H1 (cell line): ENCODE measurements at regions not wholly inside any gene's neighbourhood (a gene's known extent, or its start where the extent isn't known, plus 50 kb on each side); places are given as distances from the start of the nearest gene placed in this dataset.

Experiments used
- CTCF ChIA-PET: fragments of 300-600 bp; sonication (Branson Sonifier 250); formaldehyde crosslinking; loops from one replicate; lab custom pipeline; 2021; ENCODE audit not compliant: partially characterized antibody; lab: Charles Lee
- POLR2A ChIA-PET: fragments of 300-600 bp; sonication (Branson Sonifier 250); formaldehyde crosslinking; loops from one replicate; lab custom pipeline; 2021; ENCODE audit warnings: inconsistent platforms; ENCODE audit not compliant: partially characterized antibody; lab: Charles Lee
- DNase-seq, 2 experiments: peaks; one replicate each; pipeline versions ENCODE4 v3.0.0 to v3.0.0-alpha.2; 2010 to 2022; ENCODE audit warnings: low spot score in 2 of 2, low read depth in 1 of 2, mixed read lengths in 1 of 2
- FAIRE-seq: peaks from 2 replicates; lab custom pipeline; 2011; peaks lifted over from hg19 to GRCh38; lab: Jason Lieb, UNC
- H2AFZ ChIP-seq: 2 replicates; pipeline ENCODE4 v1.8.1; 2012; ENCODE audit warnings: low read length, inconsistent platforms
- H2AK5ac ChIP-seq: 2 replicates; pipeline ENCODE4 v1.6.1; 2013; ENCODE audit warnings: low read depth, low read length
- H2BK120ac ChIP-seq: replicated peaks from 2 replicates; pipeline ENCODE3; 2013; ENCODE audit warnings: low read depth, low read length, inconsistent platforms
- H2BK12ac ChIP-seq: 2 replicates; pipeline ENCODE4 v1.6.1; 2013; ENCODE audit warnings: low read depth, low read length
- H2BK15ac ChIP-seq: 2 replicates; pipeline ENCODE4 v1.6.1; 2013; ENCODE audit warnings: low read length
- H2BK20ac ChIP-seq: 2 replicates; pipeline ENCODE4 v1.6.1; 2013; ENCODE audit warnings: low read length
- H2BK5ac ChIP-seq: 2 replicates; pipeline ENCODE4 v1.6.1; 2013; ENCODE audit warnings: low read depth, low read length
- H3K14ac ChIP-seq: 2 replicates; pipeline ENCODE4 v1.6.1; 2013; ENCODE audit warnings: inconsistent platforms; ENCODE audit not compliant: insufficient read length
- H3K18ac ChIP-seq: 2 replicates; pipeline ENCODE4 v1.6.1; 2013; ENCODE audit warnings: low read length; ENCODE audit errors: extremely low read depth
- H3K23ac ChIP-seq: 2 replicates; pipeline ENCODE4 v1.6.1; 2013; ENCODE audit warnings: inconsistent platforms; ENCODE audit not compliant: insufficient read length
- H3K23me2 ChIP-seq: 2 replicates; pipeline ENCODE4 v1.6.1; 2013; ENCODE audit warnings: low read depth, low read length
- H3K27ac ChIP-seq: 2 replicates; pipeline ENCODE4 v1.6.1; 2011; ENCODE audit warnings: low read depth, low read length, inconsistent platforms
- H3K27me3 ChIP-seq, 4 experiments: replicated peaks in 1 of 4; 1 replicate in 1 of 4; 2 replicates in 3 of 4; pipeline versions ENCODE4 v1.6.1 to v1.8.1; 2011 to 2013; ENCODE audit warnings: low read length in 3 of 4, mild to moderate bottlenecking in 3 of 4, inconsistent platforms in 2 of 4, mixed read lengths in 2 of 4, moderate library complexity in 1 of 4; ENCODE audit not compliant: control insufficient read depth in 3 of 4, insufficient read depth in 3 of 4; ENCODE audit errors: extremely low read depth in 1 of 4
- H3K36me3 ChIP-seq, 4 experiments: 2 replicates each; pipeline versions ENCODE4 v1.6.1 to v1.8.1; 2011 to 2013; ENCODE audit warnings: mild to moderate bottlenecking in 4 of 4, low read length in 3 of 4, moderate library complexity in 2 of 4, control low read depth in 1 of 4, inconsistent platforms in 1 of 4; ENCODE audit not compliant: insufficient read depth in 4 of 4, control insufficient read depth in 2 of 4
- H3K4ac ChIP-seq: replicated peaks from 2 replicates; pipeline ENCODE3; 2013; ENCODE audit warnings: low read length, low read depth, mixed read lengths, inconsistent platforms; ENCODE audit not compliant: insufficient read length
- H3K4me1 ChIP-seq, 4 experiments: replicated peaks in 1 of 4; 1 replicate in 1 of 4; 2 replicates in 3 of 4; pipeline versions ENCODE4 v1.6.1 to v1.8.1; 2011 to 2013; ENCODE audit warnings: low read length in 3 of 4, inconsistent platforms in 2 of 4, mixed read lengths in 1 of 4; ENCODE audit not compliant: insufficient read depth in 4 of 4, control insufficient read depth in 3 of 4
- H3K4me2 ChIP-seq, 2 experiments: 2 replicates each; pipeline versions ENCODE4 v1.6.1 to v1.8.1; 2011 to 2013; ENCODE audit warnings: low read depth in 2 of 2, low read length in 2 of 2, control low read depth in 1 of 2, inconsistent platforms in 1 of 2, mild to moderate bottlenecking in 1 of 2; ENCODE audit not compliant: insufficient read depth in 1 of 2
- H3K4me3 ChIP-seq, 4 experiments: fragments of 200-600, 300-600 bp in 1 of 4; sonication (generic), shearing (Covaris generic), sonication (Bioruptor Twin) in 1 of 4; 2 replicates each; pipeline versions ENCODE4 v1.5.1 to v1.8.1; 2011 to 2016; ENCODE audit warnings: low read length in 4 of 4, low read depth in 3 of 4, control low read depth in 2 of 4, inconsistent platforms in 2 of 4, mild to moderate bottlenecking in 2 of 4, mixed read lengths in 1 of 4, moderate library complexity in 1 of 4; ENCODE audit not compliant: insufficient read depth in 2 of 4; ENCODE audit errors: extremely low read depth in 1 of 4
- H3K56ac ChIP-seq: replicated peaks from 2 replicates; pipeline ENCODE3; 2013; ENCODE audit warnings: low read depth, mild to moderate bottlenecking, mixed read lengths, low read length, inconsistent platforms; ENCODE audit not compliant: insufficient read length
- H3K79me1 ChIP-seq: 2 replicates; pipeline ENCODE4 v1.6.1; 2013; ENCODE audit warnings: low read depth, low read length, control low read depth
- H3K79me2 ChIP-seq, 2 experiments: 2 replicates each; pipeline versions ENCODE4 v1.6.1 to v1.8.1; 2012 to 2013; ENCODE audit warnings: low read length in 2 of 2, mild to moderate bottlenecking in 2 of 2, inconsistent platforms in 1 of 2; ENCODE audit not compliant: insufficient read depth in 2 of 2, control insufficient read depth in 1 of 2
- H3K9ac ChIP-seq, 4 experiments: replicated peaks in 1 of 4; 1 replicate in 1 of 4; 2 replicates in 3 of 4; pipeline versions ENCODE4 v1.6.1 to v1.8.1; 2011 to 2013; ENCODE audit warnings: low read depth in 3 of 4, low read length in 3 of 4, control low read depth in 2 of 4, mild to moderate bottlenecking in 2 of 4, moderate library complexity in 2 of 4, inconsistent platforms in 1 of 4; ENCODE audit errors: extremely low read depth in 1 of 4
- H3K9me3 ChIP-seq, 2 experiments: 2 replicates each; pipeline versions ENCODE4 v1.6.1 to v1.8.1; 2012 to 2013; ENCODE audit warnings: mild to moderate bottlenecking in 2 of 2, moderate library complexity in 2 of 2, control low read depth in 1 of 2, inconsistent platforms in 1 of 2, low read depth in 1 of 2, low read length in 1 of 2, mixed read lengths in 1 of 2; ENCODE audit not compliant: insufficient read depth in 2 of 2
- H4K20me1 ChIP-seq, 2 experiments: replicated peaks in 1 of 2; 2 replicates each; pipeline versions ENCODE3 to v1.8.1; 2011 to 2013; ENCODE audit warnings: inconsistent platforms in 2 of 2, low read length in 2 of 2, mild to moderate bottlenecking in 1 of 2; ENCODE audit not compliant: insufficient read depth in 2 of 2, control insufficient read depth in 1 of 2
- H4K5ac ChIP-seq: 2 replicates; pipeline ENCODE4 v1.6.1; 2013; ENCODE audit warnings: low read length, low read depth, mixed read lengths, inconsistent platforms; ENCODE audit not compliant: insufficient read length
- H4K8ac ChIP-seq: 2 replicates; pipeline ENCODE4 v1.8.0; 2013; ENCODE audit warnings: mild to moderate bottlenecking, moderate library complexity, low read length, inconsistent platforms; ENCODE audit not compliant: insufficient read depth; ENCODE audit errors: extremely low read depth
- H4K91ac ChIP-seq: replicated peaks from 2 replicates; pipeline ENCODE3; 2013; ENCODE audit warnings: low read length, mixed read lengths, inconsistent platforms; ENCODE audit not compliant: insufficient read length
- POLR2AphosphoS5 ChIP-seq: IDR thresholded peaks from 2 replicates; pipeline ENCODE4 v1.6.1; 2011; ENCODE audit warnings: low read depth, low read length
- RAD21 ChIP-seq, 2 experiments: IDR thresholded peaks in 1 of 2; conservative IDR thresholded peaks in 1 of 2; 2 replicates each; pipeline ENCODE4 v1.6.1; 2011; ENCODE audit warnings: low read depth in 2 of 2, low read length in 2 of 2, improper control_type of control experiment in 1 of 2, inconsistent platforms in 1 of 2, mild to moderate bottlenecking in 1 of 2, moderate library complexity in 1 of 2
- WGBS, 2 experiments: shearing (Covaris generic) in 1 of 2; methylation state at CpG; one replicate each; pipeline versions ENCODE4 v1.1.6 to v1.1.7; 2013 to 2015; ENCODE audit warnings: low lambda C conversion rate in 2 of 2, mixed read lengths in 2 of 2, inconsistent platforms in 1 of 2, low coverage in 1 of 2, missing lambda C conversion rate in 1 of 2; ENCODE audit not compliant: insufficient replicate concordance in 2 of 2, insufficient coverage in 1 of 2, insufficient read length in 1 of 2; ENCODE audit errors: extremely low coverage in 1 of 2, missing lambda C conversion rate in 1 of 2; 5-methylcytosine and 5-hydroxymethylcytosine counted together
- TF ChIP-seq, protein P1 (sequence below), 3 experiments: IDR thresholded peaks; 1 replicate in 2 of 3; 2 replicates in 1 of 3; pipeline versions ENCODE4 v1.5.1 to v1.6.1; 2011; ENCODE audit warnings: low read length in 3 of 3, mild to moderate bottlenecking in 3 of 3, inconsistent platforms in 2 of 3, low read depth in 1 of 3, moderate library complexity in 1 of 3; ENCODE audit not compliant: insufficient read depth in 1 of 3; ENCODE audit errors: control extremely low read depth in 1 of 3

DNA sequence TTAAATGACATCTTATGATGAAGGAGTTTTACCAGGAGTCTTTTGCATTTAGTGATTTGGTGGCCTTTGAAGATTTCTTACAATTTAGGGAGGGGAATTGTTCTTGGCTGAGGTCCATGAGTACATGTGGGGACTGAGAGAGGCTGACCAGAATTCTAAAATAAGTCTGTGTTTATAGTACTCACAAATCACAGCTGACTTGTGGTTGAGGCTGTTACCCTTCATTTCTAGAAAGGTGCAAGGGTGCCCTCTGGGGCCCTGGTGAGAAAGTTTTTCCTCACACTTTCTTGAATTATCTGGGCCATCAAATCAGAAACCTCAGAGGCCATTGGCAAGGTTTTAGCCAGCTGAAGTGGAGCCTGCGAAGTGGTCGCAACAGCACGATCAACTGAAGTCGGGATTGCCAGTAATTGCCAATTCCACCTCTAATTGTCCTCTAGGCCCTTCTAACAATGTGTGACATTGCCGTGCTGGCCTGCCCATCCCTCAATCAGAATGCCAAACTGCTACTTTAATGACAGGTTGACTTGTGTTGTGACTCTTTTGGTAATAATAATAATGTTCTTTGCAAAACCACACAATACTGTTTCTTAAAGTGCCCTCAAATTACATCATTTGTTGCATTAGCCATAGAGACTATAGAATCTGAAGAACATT, 221.6 kb downstream of the OGFRL1 start:
- Histone ChIP-seq H2BK120ac (no peak overlapping the region), H3K27me3 (no peaks in the 10 kb centered on the region)
- TF ChIP-seq, protein P1, sequence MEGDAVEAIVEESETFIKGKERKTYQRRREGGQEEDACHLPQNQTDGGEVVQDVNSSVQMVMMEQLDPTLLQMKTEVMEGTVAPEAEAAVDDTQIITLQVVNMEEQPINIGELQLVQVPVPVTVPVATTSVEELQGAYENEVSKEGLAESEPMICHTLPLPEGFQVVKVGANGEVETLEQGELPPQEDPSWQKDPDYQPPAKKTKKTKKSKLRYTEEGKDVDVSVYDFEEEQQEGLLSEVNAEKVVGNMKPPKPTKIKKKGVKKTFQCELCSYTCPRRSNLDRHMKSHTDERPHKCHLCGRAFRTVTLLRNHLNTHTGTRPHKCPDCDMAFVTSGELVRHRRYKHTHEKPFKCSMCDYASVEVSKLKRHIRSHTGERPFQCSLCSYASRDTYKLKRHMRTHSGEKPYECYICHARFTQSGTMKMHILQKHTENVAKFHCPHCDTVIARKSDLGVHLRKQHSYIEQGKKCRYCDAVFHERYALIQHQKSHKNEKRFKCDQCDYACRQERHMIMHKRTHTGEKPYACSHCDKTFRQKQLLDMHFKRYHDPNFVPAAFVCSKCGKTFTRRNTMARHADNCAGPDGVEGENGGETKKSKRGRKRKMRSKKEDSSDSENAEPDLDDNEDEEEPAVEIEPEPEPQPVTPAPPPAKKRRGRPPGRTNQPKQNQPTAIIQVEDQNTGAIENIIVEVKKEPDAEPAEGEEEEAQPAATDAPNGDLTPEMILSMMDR (IDR thresholded peaks at IDR 0.05; ENCODE audit: control extremely low read depth in 1 of 3, insufficient read depth in 1 of 3, low read depth in 1 of 3, low read length in 3 of 3) = peak in 2 of 3 experiments; percentile 49 to 71; a peak in 3 of 4 replicates
- TF ChIP-seq RAD21 (IDR thresholded peaks at IDR 0.05 in 1 of 2, conservative IDR thresholded peaks at IDR 0.05 in 1 of 2; ENCODE audit: low read depth in 2 of 2, low read length in 2 of 2) (peak; percentile 91 to 92), POLR2AphosphoS5 (no peak)
- TF ChIP-seq, all 59 proteins: peak for 2
- ChIA-PET CTCF (interaction anchor here (0.6 to 5.2 kb wide), 9 partner anchors 32 to 943 kb away, joined by 3 to 52 read pairs (median 4); partner anchors contain the start of gene SDHAF4), POLR2A (interaction anchor here (1.0 kb wide), 1 partner anchor 118 kb away, joined by 3 read pairs; no protein-coding TSS in a partner anchor)
- Histone ChIP-seq H3K79me2 (no peaks in the 10 kb centered on the region), H3K36me3 (no peaks in the 10 kb centered on the region), H3K18ac (no peak overlapping the region), H3K9me3 (no peaks in the 10 kb centered on the region), H3K56ac (no peak overlapping the region), H3K27ac (no peak overlapping the region), H3K23ac (no peak overlapping the region), H3K4me2 (no peak overlapping the region), H3K14ac (no peak overlapping the region), H3K4me3 (no peak overlapping the region), H2AFZ (peak overlapping the region; percentile 79; the same call in 1 of the 2 replicates), H3K23me2 (no peaks in the 10 kb centered on the region), H2BK20ac (no peak overlapping the region), H3K4me1 (no peaks in the 10 kb centered on the region), H4K20me1 (no peaks in the 10 kb centered on the region), H4K91ac (no peak overlapping the region), H2AK5ac (no peak overlapping the region), H3K9ac (no peak overlapping the region), H2BK15ac (no peak overlapping the region), H2BK12ac (no peak overlapping the region), H2BK5ac (no peak overlapping the region), H3K4ac (no peak overlapping the region), H3K79me1 (no peaks in the 10 kb centered on the region), H4K8ac (no peak overlapping the region), H4K5ac (no peak overlapping the region)
- WGBS, 2 experiments = 78% methylated on average over 5 of the region's 5 CpGs; no CpG with 5 or more reads in 1 of the 2 experiments
- FAIRE-seq (peak; percentile 52), DNase-seq (peak; percentile 19 to 56)
